Esophagus muscularis mucosa (tissue), 3 donors: ENCODE measurements at regions not wholly inside any gene's neighbourhood (a gene's known extent, or its start where the extent isn't known, plus 50 kb on each side); places are given as distances from the start of the nearest gene placed in this dataset.

Experiments used
- CTCF ChIP-seq, 3 experiments: fragments of 200-600 bp in 2 of 3; fragments of 450-650 bp in 1 of 3; sonication (generic) in 2 of 3; IDR thresholded peaks; one replicate each; pipeline ENCODE4 v1.5.1; 2017 to 2019; ENCODE audit warnings: antibody characterized with exemption in 3 of 3, mild to moderate bottlenecking in 2 of 3, moderate library complexity in 1 of 3
- POLR2A ChIP-seq: fragments of 450-650 bp; IDR thresholded peaks from one replicate; pipeline ENCODE4 v1.6.1; 2017; ENCODE audit warnings: antibody characterized with exemption, moderate library complexity, mild to moderate bottlenecking, low read depth
- POLR2AphosphoS5 ChIP-seq, 2 donors: sonication (generic); formaldehyde crosslinking; IDR thresholded peaks; one replicate each; pipeline ENCODE4 v1.6.1; 2017; ENCODE audit warnings: antibody characterized with exemption in 2 of 2

GRCh38 chr12:131471271-131471905 is 239.5 kb upstream of the SFSWAP start:
- TF ChIP-seq POLR2AphosphoS5 (IDR thresholded peaks at IDR 0.05) (no peak), POLR2A (no peak), CTCF (IDR thresholded peaks at IDR 0.05) (no peak)
